Neural cell (in vitro differentiated cells): ENCODE measurements at regions not wholly inside any gene's neighbourhood (a gene's known extent, or its start where the extent isn't known, plus 50 kb on each side); places are given as distances from the start of the nearest gene placed in this dataset.

Source experiments
- CTCF ChIP-seq: fragments of 450-650 bp; IDR thresholded peaks from 2 replicates; pipeline ENCODE4 v1.5.1; 2014; ENCODE audit warnings: antibody characterized with exemption, mild to moderate bottlenecking, moderate library complexity; ENCODE audit not compliant: poor library complexity, severe bottlenecking
- EP300 ChIP-seq: fragments of 450-650 bp; conservative IDR thresholded peaks from 2 replicates; pipeline ENCODE4 v1.6.1; 2014; ENCODE audit warnings: antibody characterized with exemption, mild to moderate bottlenecking, moderate library complexity; ENCODE audit not compliant: poor library complexity, severe bottlenecking
- MXI1 ChIP-seq: fragments of 450-650 bp; conservative IDR thresholded peaks from 2 replicates; pipeline ENCODE4 v1.6.1; 2014; ENCODE audit warnings: antibody characterized with exemption, mild to moderate bottlenecking; ENCODE audit not compliant: poor library complexity, severe bottlenecking
- POLR2AphosphoS5 ChIP-seq: IDR thresholded peaks from 2 replicates; pipeline ENCODE4 v1.6.1; 2012
- RAD21 ChIP-seq: fragments of 450-650 bp; conservative IDR thresholded peaks from 2 replicates; pipeline ENCODE4 v1.6.1; 2014; ENCODE audit warnings: antibody characterized with exemption, mild to moderate bottlenecking, moderate library complexity
- TAF1 ChIP-seq: IDR thresholded peaks from 2 replicates; pipeline ENCODE4 v1.6.1; 2012; ENCODE audit warnings: low read depth

- no peak for TF ChIP-seq CTCF
- no peak for TF ChIP-seq RAD21
- TF ChIP-seq MXI1 = no peak
- no peak for TF ChIP-seq POLR2AphosphoS5
- no peak for TF ChIP-seq TAF1
- no peak for TF ChIP-seq EP300
Observed at GRCh38 chr2:9092383-9093282, 89.1 kb upstream of the MBOAT2 start.
